NB4 (cell line): ENCODE measurements at regions not wholly inside any gene's neighbourhood (a gene's known extent, or its start where the extent isn't known, plus 50 kb on each side); places are given as distances from the start of the nearest gene placed in this dataset.

ENCODE experiments used
- DNase-seq: peaks from one replicate; pipeline ENCODE4 v3.0.0; 2010; ENCODE audit warnings: low read depth
- H3K4me3 ChIP-seq: one replicate; pipeline ENCODE4 v1.5.1; 2011; ENCODE audit warnings: mild to moderate bottlenecking, low read depth, low read length, moderate library complexity
- CTCF ChIP-seq: IDR thresholded peaks from one replicate; pipeline ENCODE4 v1.5.1; 2012; ENCODE audit warnings: low read depth, low read length
- MAX ChIP-seq: IDR thresholded peaks from 2 replicates; pipeline ENCODE4 v1.6.1; 2011; ENCODE audit warnings: low read depth, low read length
- MYC ChIP-seq: IDR thresholded peaks from 2 replicates; pipeline ENCODE4 v1.6.1; 2011; ENCODE audit warnings: low read depth, low read length
- POLR2A ChIP-seq: IDR thresholded peaks from 2 replicates; pipeline ENCODE4 v1.6.1; 2011; ENCODE audit warnings: mild to moderate bottlenecking; ENCODE audit not compliant: insufficient read length; ENCODE audit errors: extremely low read depth

GRCh38 chr3:82217571-82217970, 456.1 kb upstream of the GBE1 start:
- no peak for DNase-seq
- H3K4me3 ChIP-seq = no peak overlapping the region
- TF ChIP-seq MYC (no peak), POLR2A (no peak), MAX (no peak), CTCF (no peak)

GRCh38 chr3:82208002-82208710, 446.7 kb upstream of the GBE1 start:
- DNase-seq = no peak
- H3K4me3 ChIP-seq = no peak overlapping the region
- TF ChIP-seq POLR2A = no peak
- no peak for TF ChIP-seq MAX
- TF ChIP-seq MYC = no peak
- no peak for TF ChIP-seq CTCF

DNA sequence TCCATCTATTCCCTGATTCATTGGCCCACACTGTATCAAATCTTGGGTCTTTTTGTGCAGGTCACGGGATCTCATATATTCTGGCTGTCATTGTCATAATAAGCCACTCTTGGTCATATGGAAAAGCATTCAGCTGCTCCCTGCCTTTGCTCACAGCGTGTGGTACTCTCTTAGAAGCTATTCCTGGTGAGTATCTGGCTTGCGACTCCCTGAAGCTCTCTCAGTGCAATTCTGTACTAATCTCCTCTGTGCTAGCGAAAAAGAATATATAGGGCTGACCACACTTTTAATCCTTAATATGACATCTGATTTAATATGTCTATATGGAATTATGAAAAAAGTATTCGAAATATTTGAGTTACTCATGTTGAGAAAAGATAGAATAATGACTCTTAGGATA, 440.8 kb upstream of the GBE1 start:
- no peak overlapping the region for H3K4me3 ChIP-seq
- no peak for TF ChIP-seq MAX
- TF ChIP-seq CTCF = no peak
- no peak for TF ChIP-seq MYC
- TF ChIP-seq POLR2A = no peak
- DNase-seq = no peak

GRCh38 chr3:82201316-82201715, 439.9 kb upstream of the GBE1 start:
- TF ChIP-seq POLR2A = no peak
- TF ChIP-seq MYC = no peak
- no peak for TF ChIP-seq CTCF
- TF ChIP-seq MAX = no peak
- DNase-seq = no peak
- H3K4me3 ChIP-seq = no peak overlapping the region

GRCh38 chr3:82198009-82198408, 436.6 kb upstream of the GBE1 start:
- DNase-seq = no peak
- TF ChIP-seq CTCF (no peak), MAX (no peak), MYC (no peak), POLR2A (no peak)
- no peak overlapping the region for H3K4me3 ChIP-seq

- DNase-seq = no peak
- TF ChIP-seq CTCF = no peak
- no peak for TF ChIP-seq POLR2A
- no peak for TF ChIP-seq MAX
- no peak for TF ChIP-seq MYC
- no peak overlapping the region for H3K4me3 ChIP-seq
Observed at GRCh38 chr3:82196645-82197044, 435.2 kb upstream of the GBE1 start.
